Activated CD4-positive, alpha-beta T cell treated with anti-CD3 and anti-CD28 coated beads, Interleukin-10, Interleukin-2, amounts not matched to agents 100 ng/mL and 50 ng/mL, durations not matched to agents 16 hours and 8 hours (primary cell): ENCODE measurements at regions not wholly inside any gene's neighbourhood (a gene's known extent, or its start where the extent isn't known, plus 50 kb on each side); places are given as distances from the start of the nearest gene placed in this dataset.

Experiments used
- DNase-seq: peaks from one replicate; pipeline ENCODE4 v3.0.0-alpha.2; 2020

GRCh38 chr4:188869581-188869980 lies 730.3 kb downstream of the TRIML1 start:
- no peak for DNase-seq

GRCh38 chr4:188872809-188873208 lies 733.6 kb downstream of the TRIML1 start:
- DNase-seq: no peak

- DNase-seq: no peak
Measured at GRCh38 chr4:188876881-188877280, 737.6 kb downstream of the TRIML1 start.

DNA sequence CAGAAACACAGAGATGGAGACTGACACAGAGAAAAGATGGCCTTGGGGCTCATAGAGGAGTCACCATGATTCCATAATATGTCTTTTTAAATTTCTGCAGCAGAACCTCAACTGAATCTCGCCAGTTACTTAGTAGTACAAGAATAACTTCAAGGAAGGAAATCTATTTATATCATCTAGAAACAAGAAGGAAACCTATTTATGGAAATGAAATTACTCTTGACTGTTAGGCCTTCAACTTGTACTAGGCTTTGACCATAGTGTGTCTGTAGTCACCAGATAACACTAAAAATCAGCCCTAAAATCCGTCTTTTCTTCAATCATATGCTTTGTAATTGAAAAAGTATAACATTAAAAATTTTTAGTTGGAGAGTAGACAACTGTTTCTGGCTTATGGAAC lies 740.4 kb downstream of the TRIML1 start:
- no peak for DNase-seq

DNA sequence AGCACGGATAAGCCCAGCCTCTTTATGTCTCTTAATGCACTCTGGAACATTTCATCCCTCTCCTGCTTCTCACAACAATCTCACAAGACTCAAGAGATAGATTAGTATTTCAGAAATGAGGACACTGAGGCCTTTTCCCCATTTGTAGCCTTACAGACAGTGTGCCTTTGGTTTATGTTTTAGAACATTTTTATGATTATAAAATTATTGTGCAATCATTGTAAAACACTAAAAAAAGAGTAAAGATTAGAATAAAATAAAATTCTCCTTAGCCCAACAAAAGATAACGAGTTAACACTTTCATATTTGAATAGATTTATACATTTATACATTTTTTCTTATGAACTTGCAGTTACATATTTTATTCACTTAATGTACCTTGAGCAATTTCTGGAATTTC lies 748.7 kb downstream of the TRIML1 start:
- DNase-seq: no peak

- no peak for DNase-seq
Measured at GRCh38 chr4:188892837-188893236, 753.6 kb downstream of the TRIML1 start.

- no peak for DNase-seq
Measured at GRCh38 chr4:188903986-188904385, 764.7 kb downstream of the TRIML1 start.

GRCh38 chr4:188904617-188905016 lies 765.4 kb downstream of the TRIML1 start:
- DNase-seq: no peak

GRCh38 chr4:188905248-188905647 lies 766.0 kb downstream of the TRIML1 start:
- no peak for DNase-seq

GRCh38 chr4:188911199-188911598 lies 772.0 kb downstream of the TRIML1 start:
- no peak for DNase-seq

- no peak for DNase-seq
Measured at GRCh38 chr4:188911707-188912106, 772.5 kb downstream of the TRIML1 start.

DNA sequence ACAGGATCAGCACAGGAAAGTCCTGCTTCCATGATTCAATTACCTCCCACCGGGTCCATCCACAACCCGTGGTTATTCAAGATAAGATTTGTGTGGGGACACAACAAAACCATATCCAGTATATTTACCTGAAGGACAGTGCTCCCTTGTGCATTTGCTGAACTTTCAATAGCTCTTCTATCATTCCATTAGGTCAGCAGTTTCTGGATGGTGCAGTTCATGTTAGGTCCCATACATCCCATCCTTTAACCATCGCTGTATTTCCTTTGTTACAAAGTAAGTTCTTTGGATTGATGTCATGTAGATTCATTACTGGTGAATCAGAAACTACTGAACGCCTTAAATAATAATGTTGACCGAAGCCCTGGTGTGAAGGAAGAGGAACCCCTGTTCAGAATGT lies 775.9 kb downstream of the TRIML1 start:
- no peak for DNase-seq

DNA sequence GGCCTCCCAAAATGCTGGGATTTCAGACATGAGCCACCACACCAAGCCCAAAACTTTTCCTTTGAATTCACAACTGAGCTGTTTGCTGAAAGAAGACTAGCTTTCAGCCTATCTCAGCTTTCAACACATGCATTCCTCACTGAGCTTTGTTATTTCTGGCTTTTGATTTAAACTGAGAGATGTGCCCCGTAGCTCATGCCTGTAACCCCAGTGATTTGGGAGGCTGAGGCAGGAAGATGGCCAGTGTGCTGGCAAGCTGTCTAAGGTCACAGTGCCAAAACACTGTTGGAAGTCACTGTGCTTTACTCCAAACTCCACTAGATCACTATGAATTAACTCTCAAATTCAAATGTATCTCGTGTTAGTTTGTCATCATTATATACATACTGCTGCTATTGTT lies 779.5 kb downstream of the TRIML1 start:
- DNase-seq: no peak

DNA sequence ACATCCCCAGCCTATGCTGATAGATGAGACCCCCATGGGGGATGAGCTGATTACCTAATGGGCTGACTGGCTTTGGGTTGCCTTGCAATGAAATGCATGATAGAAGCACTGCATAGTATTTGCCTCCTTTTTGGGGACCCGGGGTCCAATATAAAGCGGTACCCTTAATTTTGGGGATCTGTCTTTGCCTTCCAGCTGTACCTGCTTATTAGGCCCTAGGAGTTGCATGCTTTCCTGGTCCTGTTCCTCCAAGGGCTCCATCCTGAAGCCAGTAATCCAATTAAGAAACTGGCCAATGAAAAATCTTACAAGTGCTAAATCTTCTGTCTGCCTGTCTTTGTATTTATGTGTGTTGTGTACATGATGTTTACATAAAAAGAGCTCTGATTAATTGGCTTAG lies 791.6 kb downstream of the TRIML1 start:
- no peak for DNase-seq

- no peak for DNase-seq
Measured at GRCh38 chr4:188934320-188934962, 795.2 kb downstream of the TRIML1 start.

DNA sequence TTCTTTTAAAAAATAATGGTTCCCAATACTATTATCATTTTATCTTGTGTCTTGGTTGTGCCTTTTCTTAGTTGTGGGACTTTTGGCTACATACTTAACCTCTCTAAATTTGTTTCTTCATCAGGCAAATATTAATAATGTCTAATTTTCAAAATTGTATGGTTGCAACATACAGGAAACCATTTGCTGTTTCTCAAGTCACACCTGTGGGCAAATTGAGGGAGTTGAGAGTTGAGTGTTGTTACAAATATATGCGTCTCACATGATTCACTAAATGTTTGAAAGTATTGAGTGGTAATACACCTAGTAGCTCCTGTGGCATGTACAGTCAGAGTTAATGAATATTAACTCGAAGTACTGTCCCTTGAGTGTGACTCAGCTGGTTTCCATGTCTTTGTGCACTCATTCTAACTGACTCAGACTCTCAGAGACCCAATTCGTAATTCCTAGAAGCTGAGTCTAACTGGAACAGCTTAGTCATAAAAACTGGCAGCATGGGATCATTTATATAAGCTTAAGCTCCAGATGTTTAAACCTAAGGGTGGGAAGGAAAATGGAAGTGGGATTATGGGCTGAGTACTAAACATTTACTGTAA lies 802.4 kb downstream of the TRIML1 start:
- DNase-seq: no peak

DNA sequence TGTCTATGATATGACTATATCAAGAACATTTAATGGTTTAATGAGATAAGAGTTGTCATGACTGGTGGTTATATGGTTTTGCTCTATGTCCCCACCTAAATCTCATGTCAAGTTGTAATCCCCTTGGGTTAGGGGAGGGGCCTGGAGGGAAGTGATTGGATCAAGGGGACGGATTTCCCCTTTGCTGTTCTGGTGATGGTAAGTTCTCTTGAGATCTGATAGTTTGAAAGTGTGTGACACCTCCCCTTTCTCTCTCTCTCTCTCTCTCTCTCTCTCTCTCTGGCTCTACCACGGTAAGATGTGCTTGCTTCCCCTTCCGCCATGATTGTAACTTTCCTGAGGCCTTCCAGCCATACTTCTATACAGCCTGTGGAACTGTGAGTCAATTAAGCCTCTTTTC lies 803.4 kb downstream of the TRIML1 start:
- DNase-seq: no peak

GRCh38 chr4:188949596-188949995 lies 810.4 kb downstream of the TRIML1 start:
- DNase-seq: no peak

DNA sequence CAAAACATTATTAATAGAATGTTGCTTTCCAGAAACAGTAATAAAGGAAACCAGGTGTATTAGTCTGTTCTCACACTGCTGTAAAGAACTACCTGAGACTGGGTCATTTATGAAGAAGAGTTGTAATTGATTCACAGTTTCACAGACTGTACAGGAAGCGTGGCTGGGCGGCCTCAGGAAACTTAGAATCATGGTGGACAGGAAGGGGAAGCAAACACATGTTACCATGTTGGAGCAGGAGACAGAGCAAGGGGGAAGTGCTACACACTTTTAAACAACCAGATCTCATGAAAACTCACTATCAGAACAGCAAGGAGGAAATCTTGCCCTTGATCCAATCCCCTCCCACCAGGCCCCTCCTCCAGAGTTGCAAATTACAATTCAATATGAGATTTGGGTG lies 815.8 kb downstream of the TRIML1 start:
- DNase-seq: no peak

- DNase-seq: no peak
Measured at GRCh38 chr4:188956566-188956965, 817.3 kb downstream of the TRIML1 start.

DNA sequence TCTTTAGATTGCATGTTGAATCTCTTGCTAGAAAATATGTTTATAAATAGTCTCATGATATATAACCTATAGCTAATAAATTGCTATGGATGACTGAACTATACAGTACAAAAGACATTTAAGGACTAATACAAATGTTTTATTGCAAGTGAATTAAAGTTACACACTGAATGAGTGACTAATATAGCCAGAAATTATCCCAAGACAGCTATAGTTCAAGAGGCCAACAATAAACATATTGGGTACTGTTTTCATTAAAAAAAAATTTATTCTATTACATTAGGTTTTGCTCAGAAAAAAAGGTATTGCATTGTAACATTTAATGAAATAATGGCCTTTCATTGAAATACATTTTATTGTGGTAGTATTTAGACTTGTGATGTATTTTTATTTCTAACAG lies 819.1 kb downstream of the TRIML1 start:
- DNase-seq: no peak

DNA sequence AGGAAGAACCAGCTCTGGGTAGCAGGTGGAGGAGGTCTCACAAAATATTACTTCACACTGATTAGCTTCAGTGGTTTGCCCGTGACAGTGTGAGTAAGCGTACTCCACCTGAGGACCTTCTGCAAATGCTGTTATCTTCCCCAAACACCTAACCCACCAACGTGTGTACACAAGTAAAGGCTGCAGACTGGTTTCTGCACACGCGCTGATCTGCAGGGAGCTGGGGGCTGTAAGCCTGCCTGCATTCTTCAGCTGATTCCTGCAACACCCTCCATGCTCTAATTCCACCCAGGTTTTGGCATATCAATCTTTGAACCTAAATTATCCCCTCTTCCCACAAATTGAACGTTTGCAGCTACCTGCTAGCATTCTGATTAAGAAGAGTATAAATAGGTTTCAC lies 820.2 kb downstream of the TRIML1 start:
- DNase-seq: no peak

GRCh38 chr4:188960411-188961093 lies 821.3 kb downstream of the TRIML1 start:
- no peak for DNase-seq

GRCh38 chr4:188971125-188971524 lies 831.9 kb downstream of the TRIML1 start:
- DNase-seq: no peak

DNA sequence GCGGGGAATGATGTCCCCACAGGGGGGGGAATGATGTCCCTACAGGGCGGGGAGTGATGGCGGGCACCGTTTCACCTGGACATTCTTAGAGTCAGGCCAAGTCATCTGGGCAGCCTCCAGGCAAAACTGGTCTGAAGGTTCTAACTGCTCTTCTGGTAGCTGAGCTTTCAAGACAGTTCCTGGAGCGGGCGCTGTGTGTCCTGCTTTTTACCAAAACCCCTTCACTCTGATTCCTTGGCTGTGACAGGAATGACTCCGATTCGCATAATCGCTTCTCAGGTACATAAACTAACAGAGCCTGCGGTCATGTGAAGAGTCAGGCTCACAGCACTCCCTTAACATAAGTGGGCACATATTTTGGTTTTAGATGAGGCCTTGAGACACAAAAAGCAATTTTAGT lies 836.0 kb downstream of the TRIML1 start:
- DNase-seq: no peak
